Activated naive CD4-positive, alpha-beta T cell treated with anti-CD3 and anti-CD28 coated beads, Interleukin-2, amount 50 U/mL, for 24 hours (primary cell): ENCODE measurements at regions not wholly inside any gene's neighbourhood (a gene's known extent, or its start where the extent isn't known, plus 50 kb on each side); places are given as distances from the start of the nearest gene placed in this dataset.

Source experiments
- H3K27ac Mint-ChIP-seq: one replicate; pipeline ENCODE4 v1.8.0; 2021; ENCODE audit warnings: mild to moderate bottlenecking, mixed read lengths
- H3K27me3 Mint-ChIP-seq: one replicate; pipeline ENCODE4 v1.8.0; 2021; ENCODE audit warnings: mixed read lengths
- H3K36me3 Mint-ChIP-seq: one replicate; pipeline ENCODE4 v1.8.0; 2021; ENCODE audit warnings: mixed read lengths
- H3K4me1 Mint-ChIP-seq: one replicate; pipeline ENCODE4 v1.8.0; 2021; ENCODE audit warnings: mixed read lengths
- H3K4me3 Mint-ChIP-seq: one replicate; pipeline ENCODE4 v1.8.0; 2021; ENCODE audit warnings: mild to moderate bottlenecking, mixed read lengths
- H3K9me3 Mint-ChIP-seq: one replicate; pipeline ENCODE4 v1.8.0; 2021; ENCODE audit warnings: mixed read lengths

DNA sequence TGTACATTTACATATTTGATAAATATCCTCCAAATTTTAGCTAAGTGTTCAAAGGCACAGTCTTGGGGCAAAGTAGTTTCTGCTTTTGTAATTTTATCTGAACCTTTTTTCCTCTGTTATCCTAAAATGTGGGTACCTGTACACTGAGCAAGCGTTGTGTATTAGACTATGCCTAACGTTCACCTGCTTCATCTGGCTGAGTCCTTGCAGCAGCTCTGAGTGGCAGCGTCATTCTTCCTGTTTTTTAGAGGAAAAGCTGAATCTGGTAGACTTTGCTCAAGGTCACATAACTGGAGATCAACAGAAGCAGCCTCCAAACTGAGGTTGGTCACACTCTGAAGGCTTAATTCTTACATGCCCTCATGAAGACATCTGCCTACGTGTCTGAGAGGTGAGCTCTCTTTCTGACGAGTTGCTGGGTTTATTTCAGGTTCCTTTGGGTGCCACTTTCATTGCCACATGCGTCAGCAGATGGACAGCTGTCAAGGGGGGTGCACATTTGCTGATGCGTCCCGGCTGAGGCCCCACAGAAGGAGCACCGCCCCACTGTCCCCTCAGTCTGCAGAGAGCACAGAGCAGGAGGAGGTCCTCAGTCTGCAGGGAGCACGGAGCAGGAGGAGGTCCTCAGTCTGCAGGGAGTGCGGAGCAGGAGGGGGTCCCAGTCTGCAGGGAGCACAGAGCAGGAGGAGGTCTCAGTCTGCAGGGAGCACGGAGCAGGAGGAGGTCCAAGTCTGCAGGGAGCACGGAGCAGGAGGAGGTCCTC is 406.5 kb upstream of the SHH start:
- no peaks in the 10 kb centered on the region for H3K36me3 Mint-ChIP-seq
- H3K4me3 Mint-ChIP-seq, result no peak overlapping the region
- no peaks in the 10 kb centered on the region for H3K9me3 Mint-ChIP-seq
- H3K27ac Mint-ChIP-seq, result peak overlapping the region; percentile 23
- H3K4me1 Mint-ChIP-seq, result no peaks in the 10 kb centered on the region
- H3K27me3 Mint-ChIP-seq, result peaks cover 1% of the 10 kb centered on the region

- Mint-ChIP-seq H3K9me3 (no peaks in the 10 kb centered on the region), H3K27me3 (peaks cover 1% of the 10 kb centered on the region), H3K4me1 (no peaks in the 10 kb centered on the region), H3K27ac (no peak overlapping the region), H3K4me3 (no peak overlapping the region), H3K36me3 (no peaks in the 10 kb centered on the region)
Observed at GRCh38 chr7:156217803-156218202, 405.5 kb upstream of the SHH start.

GRCh38 chr7:156209087-156209486 is 396.8 kb upstream of the SHH start:
- Mint-ChIP-seq H3K27ac (no peak overlapping the region), H3K9me3 (no peaks in the 10 kb centered on the region), H3K27me3 (no peaks in the 10 kb centered on the region), H3K4me1 (no peaks in the 10 kb centered on the region), H3K36me3 (no peaks in the 10 kb centered on the region), H3K4me3 (no peak overlapping the region)

DNA sequence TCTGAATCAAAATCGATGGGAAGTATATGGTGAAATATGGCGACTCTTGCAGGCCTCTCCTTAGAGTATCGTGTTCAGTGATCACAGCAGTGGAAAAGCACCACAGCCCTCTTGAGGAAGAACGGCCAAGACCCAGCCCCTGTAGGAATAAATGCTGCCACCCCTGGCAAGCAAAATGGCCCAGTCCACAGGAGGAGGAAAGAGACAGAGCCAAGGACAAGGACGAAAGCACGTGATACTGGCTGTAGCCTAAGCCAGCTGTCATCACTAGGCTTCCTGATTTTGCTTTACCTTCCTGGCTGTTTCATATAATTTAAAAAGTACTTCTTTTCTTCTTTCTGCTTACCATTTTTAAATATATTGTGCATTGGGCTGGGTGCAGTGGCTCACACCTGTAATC is 395.0 kb upstream of the SHH start:
- Mint-ChIP-seq H3K9me3 (no peaks in the 10 kb centered on the region), H3K36me3 (no peaks in the 10 kb centered on the region), H3K4me3 (no peak overlapping the region), H3K4me1 (no peaks in the 10 kb centered on the region), H3K27ac (no peak overlapping the region), H3K27me3 (no peaks in the 10 kb centered on the region)

DNA sequence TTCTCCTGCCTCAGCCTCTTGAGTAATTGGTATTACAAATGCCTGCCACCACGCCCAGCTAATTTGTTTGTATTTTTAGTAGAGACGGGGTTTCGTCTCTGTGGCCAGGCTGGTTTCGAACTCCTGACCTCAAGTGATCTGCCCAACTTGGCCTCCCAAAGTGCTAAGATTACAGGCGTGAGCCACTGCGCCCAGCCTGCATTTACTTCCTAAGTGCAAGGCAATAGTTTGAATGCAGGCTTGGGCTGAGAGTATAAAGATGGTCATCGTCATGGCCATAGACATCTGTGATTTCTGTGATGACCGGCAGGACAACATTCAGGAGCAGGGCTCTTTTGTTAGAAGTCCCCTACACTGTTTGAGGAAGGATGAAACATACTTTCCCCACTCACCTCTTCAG is 393.9 kb upstream of the SHH start:
- Mint-ChIP-seq H3K36me3 (no peaks in the 10 kb centered on the region), H3K4me3 (no peak overlapping the region), H3K27ac (no peak overlapping the region), H3K9me3 (no peaks in the 10 kb centered on the region), H3K4me1 (no peaks in the 10 kb centered on the region), H3K27me3 (no peaks in the 10 kb centered on the region)

DNA sequence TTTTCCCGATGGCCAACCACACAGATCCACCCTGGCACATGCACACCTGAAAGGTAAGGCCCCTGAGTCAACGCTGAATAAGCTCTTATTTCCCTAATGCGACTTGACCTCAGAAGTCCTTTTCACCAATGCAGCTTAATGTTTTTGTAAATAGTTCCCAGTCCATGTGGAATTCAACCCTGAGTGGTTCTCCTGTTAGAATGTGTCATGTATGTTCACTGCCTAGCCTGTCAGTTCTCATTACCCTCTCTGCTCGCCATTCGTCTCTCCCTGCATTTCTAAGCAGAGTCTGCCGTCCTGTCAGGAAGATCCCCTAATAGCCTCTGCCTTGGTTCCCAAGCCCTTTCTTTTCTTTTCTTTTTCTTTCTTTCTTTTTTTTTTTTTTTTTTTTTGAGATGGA is 392.6 kb upstream of the SHH start:
- H3K27ac Mint-ChIP-seq, result no peak overlapping the region
- no peaks in the 10 kb centered on the region for H3K9me3 Mint-ChIP-seq
- no peaks in the 10 kb centered on the region for H3K36me3 Mint-ChIP-seq
- no peak overlapping the region for H3K4me3 Mint-ChIP-seq
- H3K4me1 Mint-ChIP-seq, result no peaks in the 10 kb centered on the region
- no peaks in the 10 kb centered on the region for H3K27me3 Mint-ChIP-seq

- Mint-ChIP-seq H3K27me3 (no peaks in the 10 kb centered on the region), H3K36me3 (no peaks in the 10 kb centered on the region), H3K4me3 (no peak overlapping the region), H3K4me1 (no peaks in the 10 kb centered on the region), H3K9me3 (no peaks in the 10 kb centered on the region), H3K27ac (no peak overlapping the region)
Observed at GRCh38 chr7:156203923-156204322, 391.7 kb upstream of the SHH start.

DNA sequence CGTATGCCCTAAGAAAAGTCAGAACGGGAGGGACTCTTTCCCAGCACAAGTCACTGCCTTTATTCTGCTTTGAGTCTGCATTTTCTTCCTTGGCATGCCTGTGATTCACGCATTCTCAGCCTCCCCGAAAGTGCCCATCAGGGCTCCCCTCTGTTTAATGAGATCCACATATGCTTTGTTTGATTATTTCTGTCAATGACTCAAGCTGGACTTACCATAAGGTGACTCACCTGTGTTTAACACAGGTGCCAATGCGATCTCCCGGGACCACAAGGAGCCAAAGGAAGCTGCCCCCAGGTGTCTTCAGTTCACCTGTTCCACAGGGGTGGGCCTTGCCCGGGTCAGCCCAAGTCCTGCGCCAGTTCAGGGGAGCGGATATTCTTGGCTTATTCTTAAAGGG is 386.0 kb upstream of the SHH start:
- Mint-ChIP-seq H3K4me1 (no peaks in the 10 kb centered on the region), H3K9me3 (no peaks in the 10 kb centered on the region), H3K27ac (no peak overlapping the region), H3K36me3 (no peaks in the 10 kb centered on the region), H3K4me3 (no peak overlapping the region), H3K27me3 (peaks cover 3% of the 10 kb centered on the region)

- Mint-ChIP-seq H3K27me3 (peaks cover 3% of the 10 kb centered on the region), H3K4me1 (no peaks in the 10 kb centered on the region), H3K4me3 (no peak overlapping the region), H3K36me3 (no peaks in the 10 kb centered on the region), H3K27ac (no peak overlapping the region), H3K9me3 (no peaks in the 10 kb centered on the region)
Observed at GRCh38 chr7:156196649-156197048, 384.4 kb upstream of the SHH start.

GRCh38 chr7:156195276-156195675 is 383.0 kb upstream of the SHH start:
- no peaks in the 10 kb centered on the region for H3K9me3 Mint-ChIP-seq

DNA sequence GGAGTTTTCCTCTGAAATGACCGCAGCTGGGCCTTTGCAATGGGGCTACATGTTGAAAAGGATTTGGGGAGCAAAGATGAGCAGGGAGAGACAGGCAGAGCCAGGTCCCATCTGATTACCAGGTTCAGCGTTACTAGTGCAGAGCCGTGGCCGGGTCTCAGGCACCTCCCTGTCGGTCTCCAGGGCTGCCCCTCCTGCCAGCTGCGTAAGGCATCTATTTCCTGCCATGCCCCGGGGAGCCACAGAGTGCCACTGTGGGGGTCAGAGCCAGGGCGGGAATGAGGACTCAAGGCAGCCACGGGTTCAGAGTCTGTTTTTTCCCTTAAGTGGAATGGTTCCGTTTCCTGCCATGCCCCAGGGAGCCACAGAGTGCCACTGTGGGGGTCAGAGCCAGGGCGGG is 382.6 kb upstream of the SHH start:
- no peaks in the 10 kb centered on the region for H3K9me3 Mint-ChIP-seq
- H3K36me3 Mint-ChIP-seq, result no peaks in the 10 kb centered on the region
- H3K4me3 Mint-ChIP-seq, result no peak overlapping the region
- peaks cover 3% of the 10 kb centered on the region for H3K27me3 Mint-ChIP-seq
- no peaks in the 10 kb centered on the region for H3K4me1 Mint-ChIP-seq
- no peak overlapping the region for H3K27ac Mint-ChIP-seq

More at GRCh38 chr7:156195276-156195675, 383.0 kb upstream of the SHH start:
- Mint-ChIP-seq H3K27me3 (peaks cover 3% of the 10 kb centered on the region), H3K4me3 (no peak overlapping the region), H3K27ac (no peak overlapping the region), H3K36me3 (no peaks in the 10 kb centered on the region), H3K4me1 (no peaks in the 10 kb centered on the region)

- Mint-ChIP-seq H3K36me3 (no peaks in the 10 kb centered on the region), H3K27me3 (peaks cover 3% of the 10 kb centered on the region), H3K9me3 (no peaks in the 10 kb centered on the region), H3K4me3 (no peak overlapping the region), H3K4me1 (no peaks in the 10 kb centered on the region), H3K27ac (no peak overlapping the region)
Observed at GRCh38 chr7:156192921-156193320, 380.7 kb upstream of the SHH start.

DNA sequence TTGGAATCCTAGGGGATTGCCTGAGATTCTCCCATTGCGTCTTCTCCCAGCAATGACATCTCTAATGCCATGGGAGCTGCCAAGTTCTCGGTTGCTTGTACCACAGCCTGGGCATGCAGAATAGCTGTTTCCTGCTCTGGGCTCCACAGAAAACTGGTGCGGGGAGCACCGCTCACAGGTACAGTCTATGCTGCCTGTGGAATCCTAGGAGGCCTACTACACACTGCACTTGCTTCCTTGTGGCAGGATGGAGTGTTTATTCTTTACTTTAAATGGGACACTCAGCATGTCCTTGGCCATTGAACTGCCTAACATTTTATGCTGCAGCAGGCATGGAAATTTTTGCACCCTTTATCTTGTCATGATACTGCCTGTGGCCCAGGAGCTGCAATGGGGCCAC is 378.8 kb upstream of the SHH start:
- Mint-ChIP-seq H3K9me3 (peaks cover 5% of the 10 kb centered on the region), H3K27me3 (no peaks in the 10 kb centered on the region), H3K4me1 (no peaks in the 10 kb centered on the region), H3K36me3 (no peaks in the 10 kb centered on the region), H3K4me3 (no peak overlapping the region), H3K27ac (no peak overlapping the region)

DNA sequence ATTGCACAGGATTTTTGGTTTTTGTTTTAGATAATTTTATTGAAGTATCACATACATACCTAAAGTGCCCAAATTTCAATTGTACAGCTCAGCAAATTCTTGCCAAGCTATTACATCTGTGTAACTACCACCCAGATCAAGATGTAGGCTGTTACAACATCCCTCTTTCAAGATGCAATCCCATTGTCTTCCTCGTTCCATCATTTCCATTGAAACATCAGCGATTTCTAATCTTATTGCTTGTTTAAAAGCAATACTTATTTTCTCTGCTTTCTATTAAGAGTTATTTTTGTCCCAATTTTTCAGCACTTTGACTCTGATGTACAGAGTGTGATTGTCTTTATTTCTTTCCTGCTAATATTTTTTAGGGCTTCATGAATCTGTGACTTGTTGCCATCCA is 372.8 kb upstream of the SHH start:
- H3K36me3 Mint-ChIP-seq, result no peaks in the 10 kb centered on the region
- no peak overlapping the region for H3K27ac Mint-ChIP-seq
- no peak overlapping the region for H3K4me3 Mint-ChIP-seq
- peaks cover 15% of the 10 kb centered on the region for H3K9me3 Mint-ChIP-seq
- no peaks in the 10 kb centered on the region for H3K4me1 Mint-ChIP-seq
- H3K27me3 Mint-ChIP-seq, result no peaks in the 10 kb centered on the region

- Mint-ChIP-seq H3K4me1 (no peaks in the 10 kb centered on the region), H3K9me3 (peaks cover 15% of the 10 kb centered on the region), H3K27me3 (no peaks in the 10 kb centered on the region), H3K4me3 (no peak overlapping the region), H3K27ac (no peak overlapping the region), H3K36me3 (no peaks in the 10 kb centered on the region)
Observed at GRCh38 chr7:156184164-156184563, 371.9 kb upstream of the SHH start.

DNA sequence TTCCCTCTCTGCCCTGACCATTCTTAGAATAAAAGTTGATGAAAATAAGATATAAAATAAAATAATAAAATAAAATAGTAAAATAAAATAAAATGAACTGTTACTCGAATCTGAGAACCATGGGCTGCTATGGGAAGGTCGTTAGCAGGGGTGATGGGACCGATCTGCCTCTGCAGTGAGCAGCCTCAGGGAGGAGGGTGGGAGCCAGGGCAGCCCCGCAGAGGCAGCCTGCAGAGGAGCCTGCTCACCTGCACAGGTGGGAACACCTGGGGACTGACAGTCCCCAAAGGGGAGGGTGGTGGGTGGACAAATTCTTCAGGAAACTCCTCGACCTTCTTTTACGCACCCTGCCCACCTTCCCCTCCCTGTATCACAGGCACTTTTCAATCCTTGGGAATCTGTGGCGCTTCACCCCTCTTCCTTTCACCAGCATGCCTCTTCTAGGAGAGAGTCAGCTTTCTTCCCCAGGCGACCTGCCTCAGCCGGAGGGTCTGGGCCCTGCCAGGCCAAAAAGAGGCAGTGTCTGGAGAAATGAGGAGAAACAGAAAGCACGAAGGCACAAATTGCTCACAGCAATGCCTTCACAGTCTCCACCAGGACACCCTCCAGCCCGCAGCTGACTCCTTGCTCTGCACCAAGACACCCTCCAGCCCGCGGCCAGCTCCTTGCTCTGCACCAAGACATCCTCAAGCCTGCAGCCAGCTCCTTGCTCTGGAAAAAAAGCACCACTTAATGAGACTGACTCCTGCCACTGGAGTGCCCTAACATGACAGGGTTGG is 368.4 kb upstream of the SHH start:
- no peak overlapping the region for H3K27ac Mint-ChIP-seq
- peaks cover 5% of the 10 kb centered on the region for H3K9me3 Mint-ChIP-seq
- no peaks in the 10 kb centered on the region for H3K27me3 Mint-ChIP-seq
- no peak overlapping the region for H3K4me3 Mint-ChIP-seq
- H3K4me1 Mint-ChIP-seq, result no peaks in the 10 kb centered on the region
- H3K36me3 Mint-ChIP-seq, result no peaks in the 10 kb centered on the region
